IPS-18a (cell line): ENCODE measurements at regions not wholly inside any gene's neighbourhood (a gene's known extent, or its start where the extent isn't known, plus 50 kb on each side); places are given as distances from the start of the nearest gene placed in this dataset.
"Not testable (repeated sequence)": the region's sequence is repeated elsewhere in the genome, so short reads cannot be mapped to it uniquely, and the experiment has no call there.

Experiments used
- H3K27ac ChIP-seq: one replicate; pipeline ENCODE4 v1.5.1; 2013; ENCODE audit warnings: low read length
- H3K27me3 ChIP-seq: one replicate; pipeline ENCODE4 v1.6.1; 2013; ENCODE audit warnings: mild to moderate bottlenecking, low read length; ENCODE audit not compliant: control insufficient read depth, insufficient read depth
- H3K36me3 ChIP-seq: one replicate; pipeline ENCODE4 v1.6.1; 2013; ENCODE audit warnings: low read depth, low read length; ENCODE audit not compliant: control insufficient read depth
- H3K4me1 ChIP-seq: one replicate; pipeline ENCODE4 v1.6.1; 2013; ENCODE audit warnings: low read depth, low read length; ENCODE audit not compliant: control insufficient read depth
- H3K4me3 ChIP-seq: one replicate; pipeline ENCODE4 v1.5.1; 2013; ENCODE audit warnings: low read length
- H3K9ac ChIP-seq: one replicate; pipeline ENCODE4 v1.6.1; 2013; ENCODE audit warnings: mild to moderate bottlenecking, low read length, moderate library complexity
- H3K9me3 ChIP-seq: one replicate; pipeline ENCODE4 v1.6.1; 2013; ENCODE audit warnings: low read depth, low read length; ENCODE audit not compliant: control insufficient read depth

- H3K27ac ChIP-seq, H3K4me3 ChIP-seq, H3K36me3 ChIP-seq, H3K4me1 ChIP-seq, H3K9ac ChIP-seq, H3K27me3 ChIP-seq, H3K9me3 ChIP-seq: not testable (repeated sequence)
Observed at GRCh38 chr6:5836597-5836996, 170.1 kb downstream of the NRN1 start.

DNA sequence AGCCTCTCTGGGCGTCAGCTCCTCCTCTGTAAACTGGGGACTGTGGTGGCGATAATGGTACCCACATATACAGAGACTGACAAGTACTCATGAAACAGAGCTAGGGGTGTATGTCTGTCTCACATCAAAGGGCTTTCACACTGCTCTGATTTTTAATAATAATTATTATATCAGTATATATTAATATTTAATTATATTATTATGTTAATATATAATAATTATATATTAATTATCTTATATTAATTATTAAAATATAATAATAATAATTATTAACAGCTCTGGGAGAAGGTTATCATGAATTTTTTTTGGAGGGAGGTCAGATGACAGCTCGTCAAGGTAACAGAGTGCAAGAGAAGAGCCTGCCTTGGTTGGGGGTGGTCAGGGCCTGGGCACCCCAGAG is 173.6 kb downstream of the NRN1 start:
- Histone ChIP-seq H3K36me3 (no peaks in the 10 kb centered on the region), H3K9me3 (no peaks in the 10 kb centered on the region), H3K9ac (no peak overlapping the region), H3K4me3 (no peak overlapping the region), H3K4me1 (no peaks in the 10 kb centered on the region), H3K27me3 (no peaks in the 10 kb centered on the region), H3K27ac (no peak overlapping the region)

DNA sequence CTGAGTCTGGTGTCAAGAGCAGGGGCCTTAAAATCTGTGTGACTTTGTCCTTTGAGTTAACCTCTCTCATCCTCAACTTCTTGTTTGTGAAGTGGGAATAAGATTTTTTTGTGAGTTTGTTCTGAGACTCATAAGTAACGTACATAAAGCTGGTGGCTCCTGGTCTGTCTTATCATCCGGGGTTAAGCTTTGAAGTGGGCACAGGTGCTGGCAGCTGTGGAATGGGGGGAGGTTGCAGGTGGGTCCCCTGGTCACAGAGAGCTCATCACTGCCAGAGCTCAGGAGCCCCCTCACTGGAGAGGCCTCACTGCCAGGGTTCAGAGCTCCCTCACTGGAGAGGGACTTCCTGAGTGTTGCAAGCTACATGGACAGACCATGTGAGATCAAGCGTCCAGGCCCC is 174.1 kb downstream of the NRN1 start:
- H3K36me3 ChIP-seq: no peaks in the 10 kb centered on the region
- H3K4me1 ChIP-seq: no peaks in the 10 kb centered on the region
- no peak overlapping the region for H3K27ac ChIP-seq
- no peak overlapping the region for H3K4me3 ChIP-seq
- no peaks in the 10 kb centered on the region for H3K27me3 ChIP-seq
- no peaks in the 10 kb centered on the region for H3K9me3 ChIP-seq
- no peak overlapping the region for H3K9ac ChIP-seq

- H3K27ac ChIP-seq, H3K9ac ChIP-seq, H3K9me3 ChIP-seq, H3K4me3 ChIP-seq, H3K27me3 ChIP-seq, H3K36me3 ChIP-seq, H3K4me1 ChIP-seq: not testable (repeated sequence)
Observed at GRCh38 chr6:5831219-5831862, 175.4 kb downstream of the NRN1 start.

DNA sequence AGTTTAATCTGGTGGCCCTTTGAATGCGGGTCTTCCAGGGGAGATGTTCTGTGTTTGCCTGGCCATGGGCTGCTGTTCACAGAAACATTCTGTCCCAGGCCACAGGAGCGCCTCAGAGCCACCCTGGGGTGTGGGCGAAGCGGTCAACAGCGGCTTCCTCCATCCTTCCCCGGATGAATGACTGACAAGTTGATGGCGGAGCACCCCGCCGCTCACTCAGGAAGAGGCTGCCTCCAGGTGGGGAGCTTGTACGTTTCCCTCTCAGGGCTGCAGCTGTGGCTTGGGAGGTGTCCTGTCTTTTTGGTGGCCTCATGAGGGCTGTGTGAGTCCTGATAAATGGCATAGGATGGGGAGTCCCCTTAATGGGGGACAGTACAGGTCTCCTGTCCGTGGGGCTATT is 178.4 kb downstream of the NRN1 start:
- H3K4me3 ChIP-seq: no peak overlapping the region
- no peaks in the 10 kb centered on the region for H3K27me3 ChIP-seq
- H3K9me3 ChIP-seq: no peaks in the 10 kb centered on the region
- no peak overlapping the region for H3K9ac ChIP-seq
- H3K27ac ChIP-seq: no peak overlapping the region
- no peaks in the 10 kb centered on the region for H3K36me3 ChIP-seq
- no peaks in the 10 kb centered on the region for H3K4me1 ChIP-seq

DNA sequence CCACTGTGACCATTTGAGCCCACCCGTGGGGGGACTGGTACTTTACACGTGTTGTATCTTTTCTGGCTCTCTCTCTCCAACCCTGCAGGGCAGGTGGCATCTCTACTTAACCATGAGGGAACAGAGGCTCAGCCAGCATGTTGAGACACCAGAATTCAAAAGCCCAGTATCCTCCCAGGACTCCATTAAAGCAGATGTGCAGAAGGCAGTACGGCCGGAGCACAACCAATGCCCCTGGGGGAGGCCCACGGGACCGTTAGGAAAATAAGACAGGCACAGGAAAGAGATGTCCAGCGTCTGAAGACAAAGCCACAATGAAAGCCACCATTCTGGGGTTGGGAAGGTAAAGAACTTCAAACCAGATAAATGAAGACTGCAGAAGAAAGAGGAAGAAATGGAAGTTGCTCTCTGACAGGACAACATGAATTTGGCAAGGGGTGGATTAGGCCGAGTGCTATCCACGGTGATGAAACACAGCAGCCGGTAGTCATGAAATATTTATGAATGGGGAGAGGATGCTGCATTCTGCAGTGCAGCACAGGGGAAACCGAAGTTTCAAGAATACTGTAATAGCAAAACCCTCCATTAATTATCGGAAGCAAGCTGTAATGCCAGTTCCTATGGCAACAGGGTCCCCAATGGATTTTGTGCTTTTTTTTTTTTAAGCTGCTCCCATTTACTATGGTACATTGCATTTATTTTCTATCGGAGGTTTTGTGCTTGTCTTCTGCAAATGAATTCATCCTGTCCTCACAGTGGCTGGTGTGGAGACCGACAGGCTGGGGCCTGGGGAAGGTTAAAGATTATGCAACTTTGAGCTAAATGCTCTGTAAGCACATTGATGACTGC is 179.4 kb downstream of the NRN1 start:
- H3K27me3 ChIP-seq: no peaks in the 10 kb centered on the region
- no peak overlapping the region for H3K9ac ChIP-seq
- no peaks in the 10 kb centered on the region for H3K4me1 ChIP-seq
- no peaks in the 10 kb centered on the region for H3K9me3 ChIP-seq
- H3K4me3 ChIP-seq: no peak overlapping the region
- no peak overlapping the region for H3K27ac ChIP-seq
- no peaks in the 10 kb centered on the region for H3K36me3 ChIP-seq

- H3K4me1 ChIP-seq, H3K27me3 ChIP-seq, H3K9me3 ChIP-seq, H3K9ac ChIP-seq, H3K4me3 ChIP-seq, H3K36me3 ChIP-seq, H3K27ac ChIP-seq: not testable (repeated sequence)
Observed at GRCh38 chr6:5824382-5824983, 182.2 kb downstream of the NRN1 start.
